ENCODE measurements at regions not wholly inside any gene's neighbourhood (a gene's known extent, or its start where the extent isn't known, plus 50 kb on each side); places are given as distances from the start of the nearest gene placed in this dataset.

DNA sequence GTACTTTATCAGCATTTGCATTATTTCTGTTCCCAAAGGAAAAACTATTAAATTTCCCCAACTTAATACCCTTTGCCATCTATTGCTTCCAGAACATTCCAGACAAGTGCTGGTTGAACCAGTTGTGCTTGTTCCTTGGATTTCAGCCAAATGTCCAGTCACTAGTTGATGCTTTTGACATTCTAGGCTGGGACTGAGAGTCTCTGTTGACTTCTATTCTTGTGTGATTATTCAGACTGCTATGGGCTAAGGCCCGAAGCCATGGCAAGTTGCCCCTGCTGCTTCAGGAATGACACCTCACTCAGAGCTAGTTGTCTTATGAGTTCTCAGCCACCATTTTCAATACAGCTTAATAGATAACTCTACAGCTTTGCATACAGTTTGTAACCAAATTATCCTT lies 458.1 kb upstream of the ARGLU1 start:
- FAIRE-seq (no peak), DNase-seq (ENCODE audit: insufficient read length, low spot score) (no peak)

DNA sequence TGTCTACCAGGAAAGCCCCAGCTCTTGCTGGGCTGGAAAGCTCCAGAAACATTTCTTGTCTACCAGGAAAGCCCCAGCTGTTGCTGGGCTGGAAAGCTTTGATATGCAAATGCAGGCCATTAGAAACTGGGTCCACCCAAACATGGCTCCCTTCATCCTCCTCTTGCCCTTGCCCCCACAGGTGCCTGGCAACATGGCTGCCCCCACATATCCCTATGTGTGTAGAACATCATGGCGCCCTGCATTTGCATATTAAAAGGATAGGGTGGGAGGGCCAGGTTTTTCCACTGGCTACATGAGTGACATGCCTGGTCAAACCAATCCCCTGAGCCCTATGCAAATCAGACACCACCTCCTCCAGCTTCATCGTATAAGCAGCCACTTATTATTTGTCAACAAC lies 455.4 kb upstream of the ARGLU1 start:
- DNase-seq (ENCODE audit: insufficient read length, low spot score), result no peak
- FAIRE-seq, result no peak

DNA sequence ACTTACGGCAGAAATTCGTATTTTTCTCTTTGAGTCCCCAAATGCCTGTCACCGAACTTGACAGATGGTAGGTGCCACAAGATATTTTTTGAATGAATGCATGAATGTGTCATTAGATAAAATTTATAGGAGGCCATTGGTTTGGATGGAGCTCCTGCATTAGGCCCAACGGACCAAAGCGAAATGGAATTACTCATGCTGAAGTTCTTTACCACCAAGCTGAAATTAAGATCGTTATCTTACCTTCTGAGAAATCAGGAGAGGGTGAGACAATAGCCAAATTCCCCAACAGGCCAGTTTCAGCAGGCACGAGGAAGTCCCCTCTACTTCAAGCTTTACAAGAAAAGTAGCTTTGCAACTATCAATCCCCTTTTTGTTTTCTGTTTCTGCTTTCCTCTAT lies 452.5 kb upstream of the ARGLU1 start:
- no peak for FAIRE-seq
- DNase-seq (ENCODE audit: insufficient read length, low spot score), result no peak

DNA sequence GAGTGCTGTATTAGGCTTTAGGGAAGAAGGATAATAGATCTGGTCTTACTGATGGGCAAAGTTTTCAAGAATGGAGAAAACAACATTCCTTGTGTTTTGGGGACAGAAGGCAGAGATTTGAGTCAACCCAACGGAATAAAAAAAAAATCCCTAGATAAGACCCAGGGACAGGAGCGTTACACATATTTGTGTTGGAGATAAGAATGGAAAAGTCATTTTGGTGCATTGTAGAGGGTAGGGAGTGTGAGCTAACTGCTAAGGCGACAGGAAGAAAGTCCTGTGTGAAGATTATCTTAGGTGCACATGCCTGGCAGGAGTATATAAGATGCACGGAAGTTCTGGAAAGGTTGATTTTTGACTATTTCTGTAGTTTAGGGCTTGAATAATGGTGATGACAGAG lies 450.3 kb upstream of the ARGLU1 start:
- no peak for FAIRE-seq
- DNase-seq (ENCODE audit: insufficient read length, low spot score), result no peak

DNA sequence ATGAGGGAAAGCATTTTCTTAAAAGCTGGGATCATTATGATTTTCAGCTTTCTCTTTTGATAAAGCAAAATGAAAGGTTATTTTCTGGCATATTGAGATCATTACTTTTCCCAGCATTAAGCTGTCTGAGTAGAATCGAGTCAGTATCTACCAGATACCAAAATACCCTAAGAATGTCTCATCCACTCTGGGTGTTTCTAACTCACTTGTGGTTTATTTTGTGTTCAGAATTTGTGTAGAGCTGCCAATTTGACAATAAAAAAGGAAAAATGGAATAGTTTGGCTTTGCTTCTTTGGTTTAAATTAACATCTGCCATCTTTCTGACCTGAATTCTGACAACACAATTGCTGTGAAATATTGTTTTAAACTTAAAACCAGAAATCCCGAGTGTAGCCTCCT lies 438.7 kb upstream of the ARGLU1 start:
- DNase-seq (ENCODE audit: insufficient read length, low spot score) (no peak), FAIRE-seq (no peak)

DNA sequence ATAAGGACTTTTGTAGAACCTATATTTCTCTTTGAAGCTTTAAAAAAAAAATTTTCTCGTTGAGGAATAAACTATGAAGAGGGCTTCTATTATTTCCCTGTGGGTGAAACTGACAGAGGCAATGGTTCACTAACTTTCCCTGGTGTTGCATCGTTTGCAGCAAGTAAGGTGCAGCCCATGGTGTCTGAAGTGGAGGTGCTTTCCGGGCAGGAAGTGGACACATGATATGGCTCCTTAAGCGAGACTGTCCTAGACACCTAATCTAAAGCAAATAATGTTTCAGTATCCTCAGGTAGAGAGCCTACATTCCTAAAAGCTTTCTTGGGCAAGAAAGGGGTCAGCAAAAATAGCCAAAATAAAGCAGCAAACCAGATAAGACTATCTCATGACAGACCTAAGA lies 437.6 kb upstream of the ARGLU1 start:
- FAIRE-seq, result no peak
- no peak for DNase-seq (ENCODE audit: insufficient read length, low spot score)

DNA sequence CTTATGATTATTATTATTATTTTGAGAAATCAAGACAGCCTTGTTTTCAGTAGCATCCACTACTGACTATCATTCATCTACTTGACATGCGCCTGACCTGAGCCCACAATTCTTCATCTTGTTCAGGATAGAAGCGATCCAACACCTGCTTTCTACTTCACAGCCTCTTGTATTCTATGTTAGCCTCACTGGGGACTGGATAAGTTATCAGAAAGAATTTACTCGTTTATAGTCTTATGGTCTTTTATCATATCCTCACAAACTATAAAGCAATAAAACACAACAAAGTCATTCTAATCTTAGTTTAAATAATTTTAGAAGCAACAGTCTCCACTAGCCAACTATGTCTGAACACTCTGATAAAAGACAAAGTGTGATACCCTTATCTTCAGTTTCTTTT lies 436.0 kb upstream of the ARGLU1 start:
- no peak for DNase-seq (ENCODE audit: insufficient read length, low spot score)
- no peak for FAIRE-seq

DNA sequence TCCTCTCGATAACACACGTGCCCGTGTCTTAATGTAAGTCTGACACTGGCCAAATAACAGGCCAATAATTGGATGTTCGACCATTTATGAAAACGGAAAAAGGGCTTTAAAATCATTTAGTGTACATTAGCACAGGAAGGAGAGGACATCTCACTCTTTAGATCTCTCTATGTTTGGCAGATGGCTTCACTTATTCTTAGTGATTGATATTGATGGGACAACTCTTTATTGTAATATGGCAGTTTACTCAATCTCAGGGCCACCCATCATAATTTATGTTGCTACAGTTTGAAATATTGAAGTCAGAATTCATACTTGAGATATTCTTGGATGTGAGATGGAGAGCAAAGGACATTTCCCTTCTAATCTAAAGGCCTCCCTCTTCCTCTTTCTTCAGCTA lies 430.7 kb upstream of the ARGLU1 start:
- FAIRE-seq (no peak), DNase-seq (ENCODE audit: insufficient read length, low spot score) (no peak)

DNA sequence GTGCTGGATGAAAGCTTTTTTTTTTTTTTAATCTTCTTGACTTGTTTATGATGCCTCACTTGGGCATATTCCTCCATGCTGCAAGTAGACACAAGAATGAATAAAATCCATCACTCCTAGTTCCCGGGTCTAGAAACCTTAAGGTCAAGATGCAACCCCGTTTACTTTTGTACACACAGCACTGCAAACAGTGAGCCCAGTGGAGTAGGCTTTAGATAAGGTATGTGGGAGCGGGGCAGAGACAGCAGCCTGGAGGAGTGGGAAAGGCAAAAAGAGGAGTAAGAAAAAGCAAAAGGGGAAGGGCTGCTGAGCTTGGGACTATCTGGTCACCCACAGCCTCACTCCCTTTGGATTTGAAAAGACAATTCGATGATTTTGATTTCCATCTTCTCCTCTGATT lies 429.8 kb upstream of the ARGLU1 start:
- FAIRE-seq, result no peak
- DNase-seq (ENCODE audit: insufficient read length, low spot score), result no peak

DNA sequence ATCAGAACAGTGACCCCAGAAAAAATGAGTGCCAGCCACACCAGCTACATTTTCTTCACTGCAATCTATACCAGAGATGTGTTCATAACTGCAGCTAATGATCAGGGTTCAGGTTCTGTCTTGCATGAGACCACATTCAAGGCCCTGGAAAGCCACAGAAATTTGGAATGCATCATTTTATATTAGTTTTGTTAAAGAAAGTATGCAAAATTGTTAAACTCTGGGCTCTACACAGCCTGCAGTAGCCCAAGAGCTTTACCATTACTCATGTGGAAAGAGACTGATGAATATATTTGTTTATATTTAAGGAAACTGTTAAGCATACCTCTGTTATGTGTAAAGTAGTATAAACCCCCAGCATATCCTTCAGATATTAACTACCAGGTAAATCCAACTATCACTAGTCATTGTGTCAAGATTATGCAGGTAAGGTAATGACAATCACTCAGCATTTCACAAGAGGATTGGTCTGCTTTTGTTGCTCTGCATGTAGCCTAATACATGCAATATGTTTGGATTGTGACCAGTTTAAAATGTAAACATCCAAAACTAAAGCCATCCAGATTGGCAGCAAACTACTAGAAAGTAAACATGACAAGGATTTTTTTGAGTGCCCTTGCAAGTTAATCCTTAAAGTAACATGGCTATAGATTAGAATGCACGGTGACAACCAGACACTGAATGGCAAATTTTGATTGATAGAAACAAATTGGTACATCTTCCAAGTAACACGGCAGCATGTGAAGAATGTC lies 429.1 kb upstream of the ARGLU1 start:
- DNase-seq (ENCODE audit: insufficient read length, low spot score) (no peak), FAIRE-seq (no peak)

DNA sequence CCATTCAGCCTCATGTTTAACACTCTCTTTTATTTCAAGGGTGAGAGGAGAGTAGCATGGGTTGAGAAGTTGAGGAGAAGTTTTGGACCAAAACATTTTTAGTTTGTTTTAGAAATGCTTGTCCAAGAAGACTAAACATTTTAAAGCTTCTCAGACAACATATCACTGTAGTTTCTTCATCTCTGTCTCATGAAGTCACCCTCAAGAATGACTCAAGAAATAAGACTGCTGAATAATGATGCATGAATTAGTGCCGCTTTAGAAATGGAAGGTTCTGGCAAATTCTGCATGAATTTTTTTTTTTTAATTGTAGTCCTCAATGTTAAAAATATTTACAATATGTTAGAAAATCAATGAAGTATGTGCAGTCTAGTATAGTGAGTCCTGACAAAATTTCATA lies 422.7 kb upstream of the ARGLU1 start:
- DNase-seq (ENCODE audit: insufficient read length, low spot score) (no peak), FAIRE-seq (no peak)

DNA sequence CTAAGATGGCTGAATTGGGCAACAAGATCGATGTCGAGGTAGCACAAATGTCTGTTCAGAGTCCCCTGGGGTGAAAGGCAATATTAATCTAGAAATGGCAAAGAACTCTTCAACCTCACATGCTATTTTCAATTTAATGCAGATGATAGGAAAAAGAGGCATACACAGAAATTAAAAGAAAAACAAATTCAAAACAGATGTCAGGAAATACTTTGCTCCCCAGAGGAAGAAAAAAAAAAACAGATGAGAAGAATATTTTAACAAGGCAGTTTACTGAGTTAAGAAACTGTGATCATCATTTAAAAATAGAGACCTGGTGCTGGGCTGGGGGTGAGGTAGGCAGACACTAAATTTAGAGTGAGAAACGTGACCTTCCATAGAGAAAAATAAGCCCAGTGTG lies 421.9 kb upstream of the ARGLU1 start:
- FAIRE-seq (no peak), DNase-seq (ENCODE audit: insufficient read length, low spot score) (no peak)

DNA sequence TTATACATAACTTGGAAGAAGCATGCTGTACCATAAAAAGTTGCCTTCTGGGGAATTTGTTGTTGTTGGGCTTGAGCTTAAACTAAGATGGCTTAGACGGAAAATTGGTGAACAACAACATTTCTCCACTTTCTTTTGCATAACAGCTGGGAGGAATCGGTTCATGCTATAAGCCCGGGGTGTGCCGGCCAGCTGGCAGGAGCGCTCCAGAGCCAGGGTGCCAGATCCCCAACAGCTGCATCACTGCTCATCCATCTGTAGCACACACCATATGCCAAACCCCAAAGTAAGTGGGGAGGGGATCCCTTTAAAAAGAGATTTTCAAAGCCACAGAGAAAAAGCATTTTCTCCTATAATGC lies 419.5 kb upstream of the ARGLU1 start:
- DNase-seq (ENCODE audit: insufficient read length, low spot score) (no peak), FAIRE-seq (no peak)

DNA sequence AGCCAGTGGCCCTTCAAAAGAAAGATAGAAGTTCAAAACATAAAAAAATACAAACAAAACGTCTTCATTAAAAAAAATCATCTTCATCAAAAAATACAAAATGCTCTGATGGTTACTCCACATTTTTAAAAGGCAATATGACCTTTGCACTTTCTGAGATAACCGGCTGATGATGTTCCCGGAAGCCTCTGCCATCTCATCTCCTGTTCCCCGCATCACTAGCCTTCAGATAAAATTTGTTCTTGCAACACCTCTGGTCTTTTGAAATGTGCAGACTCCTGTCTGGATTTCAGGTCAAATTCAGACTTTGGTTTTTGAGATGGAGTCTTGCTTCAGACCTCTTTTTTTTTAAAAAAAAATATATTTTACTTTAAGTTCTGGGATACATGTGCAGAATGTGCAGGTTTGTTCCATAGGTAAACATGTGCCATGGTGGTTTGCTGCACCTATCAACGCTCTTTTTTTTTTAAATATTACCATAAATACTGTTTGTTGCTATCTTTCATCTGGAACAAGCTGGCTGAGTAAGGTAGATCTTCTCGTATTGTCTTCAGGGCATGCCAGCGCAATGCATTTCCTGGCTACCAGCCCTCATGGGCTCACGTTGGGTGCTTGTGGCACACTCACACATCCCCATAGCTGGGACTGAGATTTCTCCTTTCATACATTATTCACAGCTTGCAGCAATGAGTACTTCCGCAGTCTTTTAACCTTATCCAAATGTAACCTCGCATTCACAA lies 418.9 kb upstream of the ARGLU1 start:
- FAIRE-seq (no peak), DNase-seq (ENCODE audit: insufficient read length, low spot score) (no peak)

DNA sequence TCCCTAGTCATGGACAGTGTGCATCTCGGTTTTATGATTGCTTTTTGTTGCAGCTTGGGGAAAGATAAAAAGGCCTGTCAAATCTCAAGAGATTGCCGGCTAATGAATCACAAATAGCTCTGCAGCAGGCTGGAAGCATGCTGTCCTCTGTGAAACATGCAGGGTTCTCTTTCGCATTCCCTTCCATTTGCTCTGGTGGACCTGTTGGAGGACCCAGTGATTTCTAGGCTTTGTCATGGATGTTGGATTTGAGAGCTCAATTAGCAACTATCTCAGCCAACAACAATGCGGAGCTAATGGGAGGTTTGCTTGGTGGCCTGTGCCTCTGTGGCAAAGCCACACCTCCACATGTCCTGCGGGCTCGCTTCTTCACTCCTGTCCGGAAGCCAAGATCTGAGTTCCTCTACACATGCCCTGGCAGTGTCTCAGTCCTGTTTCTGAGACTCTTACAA lies 418.1 kb upstream of the ARGLU1 start:
- FAIRE-seq (no peak), DNase-seq (ENCODE audit: insufficient read length, low spot score) (no peak)

DNA sequence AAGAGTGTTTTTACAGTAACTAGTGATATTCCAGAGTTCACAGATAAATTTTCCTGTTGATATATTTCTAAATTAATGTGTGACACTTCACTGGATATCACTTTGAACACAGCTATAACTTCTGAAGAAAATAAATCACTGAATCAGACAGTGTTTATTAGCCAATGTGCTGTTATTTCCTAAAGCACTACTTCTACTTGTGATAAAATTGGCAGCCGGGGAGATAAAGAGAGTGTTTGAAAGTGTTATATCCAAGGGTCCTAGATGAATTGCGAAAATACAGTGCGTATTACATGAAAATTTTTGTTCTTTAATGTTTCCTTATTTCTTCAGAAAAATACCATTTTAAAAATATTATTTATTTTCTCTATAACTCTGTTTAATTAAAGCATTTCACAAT lies 417.5 kb upstream of the ARGLU1 start:
- DNase-seq (ENCODE audit: insufficient read length, low spot score), result no peak
- no peak for FAIRE-seq

DNA sequence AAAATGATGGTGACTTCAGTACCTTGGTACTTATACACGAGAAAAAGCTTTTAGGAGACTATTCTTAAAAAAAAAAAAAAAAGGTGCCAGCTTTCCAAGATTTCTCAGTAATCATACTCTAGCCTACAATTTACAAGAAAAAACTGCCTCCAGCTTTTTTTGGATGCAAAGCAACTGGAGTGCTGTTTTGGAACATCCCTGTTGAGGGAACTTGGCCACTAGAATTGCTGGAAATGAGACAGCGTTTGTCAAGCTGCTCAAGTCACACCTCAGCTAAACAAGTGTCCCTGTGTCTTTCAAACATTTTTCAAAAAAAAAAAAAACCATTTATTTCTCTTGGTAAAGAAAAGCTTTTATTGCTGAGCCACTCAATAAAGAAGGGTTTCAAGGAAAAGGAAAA lies 413.1 kb upstream of the ARGLU1 start:
- DNase-seq (ENCODE audit: insufficient read length, low spot score) (no peak), FAIRE-seq (no peak)

DNA sequence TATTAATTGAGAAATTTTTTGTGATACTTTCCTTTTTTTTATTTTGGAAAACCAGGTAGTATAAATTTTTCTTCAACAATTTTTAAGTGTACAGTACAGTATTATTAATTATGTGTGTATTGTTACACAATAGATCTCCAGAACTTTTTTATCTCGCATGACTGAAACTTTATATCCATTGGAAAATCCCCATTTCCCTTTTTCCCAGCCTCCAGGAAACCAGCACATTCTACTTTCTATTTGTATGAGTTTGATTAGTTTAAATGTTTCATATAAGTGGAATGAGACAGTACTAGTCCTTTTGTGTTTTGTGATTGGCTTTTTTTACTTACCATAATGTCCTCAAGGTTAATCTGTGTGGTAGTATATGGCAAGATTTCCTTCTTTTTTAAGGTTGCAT lies 399.5 kb upstream of the ARGLU1 start:
- no peak for DNase-seq (ENCODE audit: insufficient read length, low spot score)
- FAIRE-seq, result no peak

DNA sequence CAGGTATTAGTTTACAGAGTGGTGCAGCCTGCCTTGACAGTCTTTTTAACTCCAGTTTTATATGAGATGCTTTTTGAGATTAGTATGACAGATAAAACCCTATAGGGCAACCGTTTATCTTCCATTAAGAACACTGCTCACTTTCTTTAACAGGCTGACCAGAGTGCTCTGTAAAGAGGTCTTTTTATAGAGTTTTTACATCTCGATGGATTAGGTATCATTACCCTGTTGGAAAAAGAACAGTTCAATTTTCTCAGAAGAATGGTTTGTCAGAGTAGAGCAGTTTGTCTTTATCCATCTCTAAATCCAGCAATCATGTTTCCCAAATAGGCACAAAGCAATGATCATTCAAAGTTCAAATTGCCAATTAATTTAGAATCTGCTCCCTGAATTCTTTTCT lies 395.2 kb upstream of the ARGLU1 start:
- DNase-seq (ENCODE audit: insufficient read length, low spot score), result no peak
- FAIRE-seq, result no peak

DNA sequence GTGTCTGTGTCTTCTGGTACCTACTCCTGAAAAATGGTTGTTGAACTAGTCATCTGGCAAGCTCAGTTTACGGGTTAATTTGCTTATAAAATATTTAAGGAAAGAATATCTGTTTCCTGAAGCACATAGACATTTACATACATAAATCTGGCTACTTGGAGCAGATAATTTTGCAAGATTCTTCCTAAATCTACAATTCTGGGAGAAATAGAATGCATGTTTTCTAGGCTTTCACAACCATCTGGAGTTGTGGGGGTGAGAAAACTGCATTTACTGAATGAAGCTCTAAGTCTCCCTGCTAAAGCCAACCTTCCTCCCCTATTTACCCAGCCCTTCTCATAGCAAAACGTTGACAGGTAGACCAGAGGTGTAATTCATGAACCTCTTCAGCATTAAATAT lies 393.7 kb upstream of the ARGLU1 start:
- no peak for DNase-seq (ENCODE audit: insufficient read length, low spot score)
- FAIRE-seq, result no peak

DNA sequence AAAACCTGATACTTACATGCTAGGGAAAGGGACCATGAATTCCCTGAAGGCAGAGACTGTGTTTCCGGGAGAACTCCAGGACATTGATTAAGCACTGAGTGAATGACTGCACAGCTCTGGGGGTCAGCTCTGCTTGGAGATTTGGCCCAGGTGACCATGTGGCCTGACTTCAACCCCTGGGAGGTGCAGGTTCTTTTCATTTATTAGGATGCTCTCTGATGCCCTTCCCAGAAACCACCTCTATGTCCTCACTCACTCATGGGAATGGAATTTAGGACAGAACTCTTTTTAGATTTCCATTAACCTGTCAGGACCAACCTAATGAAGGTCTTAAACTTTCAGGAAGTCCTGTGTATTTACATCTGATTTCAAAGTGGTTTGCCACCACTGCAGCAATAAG lies 393.3 kb upstream of the ARGLU1 start:
- DNase-seq (ENCODE audit: insufficient read length, low spot score) (no peak), FAIRE-seq (no peak)

DNA sequence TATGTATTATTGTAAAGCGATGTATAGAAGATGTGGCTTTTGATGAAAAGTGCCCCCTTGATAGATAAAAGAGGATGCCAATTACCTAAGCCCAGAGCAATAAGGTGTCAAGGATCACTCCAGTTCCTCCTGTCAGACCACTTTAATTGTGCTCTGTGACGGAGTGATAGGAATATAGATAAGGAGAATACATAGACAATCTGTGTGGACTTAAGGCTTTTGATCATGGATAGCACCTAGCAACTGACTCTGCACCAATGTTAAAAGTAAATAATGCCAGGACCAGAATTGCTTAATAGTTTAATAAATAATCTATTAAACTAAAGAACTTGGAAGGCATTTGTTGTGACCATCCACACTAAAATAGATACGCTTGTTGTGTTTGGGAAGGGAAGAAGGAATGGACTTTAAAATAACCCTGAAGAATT lies 390.7 kb upstream of the ARGLU1 start:
- FAIRE-seq (no peak), DNase-seq (ENCODE audit: insufficient read length, low spot score) (no peak)

DNA sequence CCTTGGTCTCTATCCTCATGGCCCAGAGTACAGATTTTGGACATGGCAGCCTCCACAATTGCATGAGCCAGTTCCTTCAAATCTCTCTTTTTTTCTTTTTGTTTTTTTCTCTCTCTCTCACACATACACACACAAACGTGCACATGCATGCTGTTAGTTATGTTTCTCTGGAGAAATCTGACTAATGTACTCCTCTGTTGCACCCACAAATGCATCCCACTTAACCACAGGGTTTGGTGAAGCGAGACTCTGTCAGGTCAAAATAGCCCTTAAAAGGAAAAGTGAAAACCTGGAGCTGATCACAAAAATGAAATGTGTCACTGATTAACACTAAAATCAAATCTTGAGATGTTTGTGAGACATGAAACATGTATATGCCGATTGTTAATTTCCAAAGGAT lies 374.6 kb upstream of the ARGLU1 start:
- no peak for DNase-seq (ENCODE audit: insufficient read length, low spot score)
- no peak for FAIRE-seq
